ENCODE measurements at regions not wholly inside any gene's neighbourhood (a gene's known extent, or its start where the extent isn't known, plus 50 kb on each side); places are given as distances from the start of the nearest gene placed in this dataset.

GRCh38 chr9:108033976-108034964, 544.7 kb upstream of the KLF4 start:
- no peak for TF ChIP-seq CEBPB (IDR thresholded peaks at IDR 0.05; ENCODE audit: low read depth)
- no peak for TF ChIP-seq CTCF (IDR thresholded peaks at IDR 0.05 in 2 of 3, conservative IDR thresholded peaks at IDR 0.05 in 1 of 3; ENCODE audit: borderline replicate concordance in 1 of 3, insufficient read depth in 1 of 3, low read depth in 2 of 3, low read length in 2 of 3)
- no peak for TF ChIP-seq ZNF274 (IDR thresholded peaks at IDR 0.05; ENCODE audit: low read depth, low read length)
- TF ChIP-seq EZH2 (IDR thresholded peaks at IDR 0.05): no peak
- no peak for TF ChIP-seq JUND (IDR thresholded peaks at IDR 0.05)
- no peak for TF ChIP-seq REST (IDR thresholded peaks at IDR 0.05; ENCODE audit: low read depth)
- no peak for TF ChIP-seq POLR2AphosphoS5 (IDR thresholded peaks at IDR 0.05; ENCODE audit: low read depth, low read length)
- TF ChIP-seq SRF (IDR thresholded peaks at IDR 0.05; ENCODE audit: low read depth): no peak
- no peak for TF ChIP-seq ZBTB33 (IDR thresholded peaks at IDR 0.05; ENCODE audit: extremely low read depth, insufficient replicate concordance, low read length)

Data from HCT116 (cell line).